Uterus (tissue), 2 donors: ENCODE measurements at regions not wholly inside any gene's neighbourhood (a gene's known extent, or its start where the extent isn't known, plus 50 kb on each side); places are given as distances from the start of the nearest gene placed in this dataset.

ENCODE experiments used
- CTCF ChIP-seq, 4 experiments: fragments of 200-600 bp in 2 of 4; fragments of 450-650 bp in 2 of 4; sonication (generic) in 2 of 4; IDR thresholded peaks; one replicate each; pipeline ENCODE4 v1.5.1; 2016 to 2019; ENCODE audit warnings: antibody characterized with exemption in 4 of 4, mild to moderate bottlenecking in 2 of 4, moderate library complexity in 1 of 4
- POLR2A ChIP-seq, 2 donors: fragments of 450-650 bp; IDR thresholded peaks; one replicate each; pipeline ENCODE4 v1.6.1; 2016; ENCODE audit warnings: antibody characterized with exemption in 2 of 2, mild to moderate bottlenecking in 1 of 2, moderate library complexity in 1 of 2

DNA sequence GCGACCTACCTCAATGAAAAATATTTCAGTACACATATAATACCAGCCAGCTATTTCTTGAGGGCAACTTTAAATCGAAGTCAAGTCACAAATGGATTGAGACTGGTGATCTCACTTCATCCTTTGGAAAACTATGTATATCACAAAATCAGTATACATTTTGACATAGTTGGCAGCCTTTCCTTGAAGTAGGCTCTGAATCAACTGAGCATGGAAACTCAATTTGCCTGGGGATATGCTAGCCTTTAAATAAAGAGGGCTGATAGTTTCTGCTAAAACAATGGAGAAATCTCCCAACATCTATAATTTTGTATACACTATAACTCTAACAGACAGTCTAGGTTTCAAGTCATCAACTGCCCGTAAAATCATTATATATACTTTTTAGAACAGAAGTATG lies 282.8 kb upstream of the TENM3 start:
- TF ChIP-seq CTCF (IDR thresholded peaks at IDR 0.05) (no peak), POLR2A (IDR thresholded peaks at IDR 0.05) (no peak)
